ENCODE measurements at regions not wholly inside any gene's neighbourhood (a gene's known extent, or its start where the extent isn't known, plus 50 kb on each side); places are given as distances from the start of the nearest gene placed in this dataset.

GRCh38 chr18:42527766-42528165, 572.7 kb downstream of the PIK3C3 start:
- TF ChIP-seq POLR2A (IDR thresholded peaks at IDR 0.05) (no peak), CTCF (IDR thresholded peaks at IDR 0.05) (no peak)
